Uterus (tissue), 2 donors: ENCODE measurements at regions not wholly inside any gene's neighbourhood (a gene's known extent, or its start where the extent isn't known, plus 50 kb on each side); places are given as distances from the start of the nearest gene placed in this dataset.

Experiments
- POLR2A ChIP-seq, 2 donors: fragments of 450-650 bp; IDR thresholded peaks; one replicate each; pipeline ENCODE4 v1.6.1; 2016; ENCODE audit warnings: antibody characterized with exemption in 2 of 2, mild to moderate bottlenecking in 1 of 2, moderate library complexity in 1 of 2
- TF ChIP-seq, protein P1 (sequence below), 4 experiments: fragments of 200-600 bp in 2 of 4; fragments of 450-650 bp in 2 of 4; sonication (generic) in 2 of 4; IDR thresholded peaks; one replicate each; pipeline ENCODE4 v1.5.1; 2016 to 2019; ENCODE audit warnings: antibody characterized with exemption in 4 of 4, mild to moderate bottlenecking in 2 of 4, moderate library complexity in 1 of 4

DNA sequence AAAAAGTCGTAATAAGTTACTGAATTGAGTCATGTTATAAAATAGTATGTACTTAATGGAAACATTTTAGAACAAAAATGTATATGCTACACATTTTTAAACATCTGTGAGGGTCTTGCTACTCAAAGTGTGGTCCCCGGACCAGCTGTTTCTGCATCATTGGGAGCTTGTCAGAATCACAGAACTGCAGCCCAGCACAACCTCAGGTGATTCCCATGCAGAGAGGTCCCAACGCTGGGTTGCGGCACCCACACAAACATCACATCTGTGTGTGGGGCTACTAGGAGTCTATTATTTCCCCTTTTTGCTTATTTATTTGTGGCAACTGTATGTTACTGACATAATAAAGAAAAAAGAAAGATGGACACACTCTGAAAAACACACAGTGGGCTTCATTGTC lies 146.6 kb downstream of the BMS1 start:
- TF ChIP-seq, protein P1, sequence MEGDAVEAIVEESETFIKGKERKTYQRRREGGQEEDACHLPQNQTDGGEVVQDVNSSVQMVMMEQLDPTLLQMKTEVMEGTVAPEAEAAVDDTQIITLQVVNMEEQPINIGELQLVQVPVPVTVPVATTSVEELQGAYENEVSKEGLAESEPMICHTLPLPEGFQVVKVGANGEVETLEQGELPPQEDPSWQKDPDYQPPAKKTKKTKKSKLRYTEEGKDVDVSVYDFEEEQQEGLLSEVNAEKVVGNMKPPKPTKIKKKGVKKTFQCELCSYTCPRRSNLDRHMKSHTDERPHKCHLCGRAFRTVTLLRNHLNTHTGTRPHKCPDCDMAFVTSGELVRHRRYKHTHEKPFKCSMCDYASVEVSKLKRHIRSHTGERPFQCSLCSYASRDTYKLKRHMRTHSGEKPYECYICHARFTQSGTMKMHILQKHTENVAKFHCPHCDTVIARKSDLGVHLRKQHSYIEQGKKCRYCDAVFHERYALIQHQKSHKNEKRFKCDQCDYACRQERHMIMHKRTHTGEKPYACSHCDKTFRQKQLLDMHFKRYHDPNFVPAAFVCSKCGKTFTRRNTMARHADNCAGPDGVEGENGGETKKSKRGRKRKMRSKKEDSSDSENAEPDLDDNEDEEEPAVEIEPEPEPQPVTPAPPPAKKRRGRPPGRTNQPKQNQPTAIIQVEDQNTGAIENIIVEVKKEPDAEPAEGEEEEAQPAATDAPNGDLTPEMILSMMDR (IDR thresholded peaks at IDR 0.05), result no peak
- no peak for TF ChIP-seq POLR2A (IDR thresholded peaks at IDR 0.05)
